Transverse colon (tissue), 4 donors: ENCODE measurements at regions not wholly inside any gene's neighbourhood (a gene's known extent, or its start where the extent isn't known, plus 50 kb on each side); places are given as distances from the start of the nearest gene placed in this dataset.

ENCODE experiments used
- DNase-seq: peaks from one replicate; pipeline ENCODE4 v3.0.0-alpha.2; 2019
- H3K27ac ChIP-seq, 4 donors: fragments of 200-600 bp; sonication (generic); 2 replicates each; pipeline ENCODE4 v1.5.1; 2016 to 2018; ENCODE audit warnings: inconsistent platforms in 4 of 4
- H3K27me3 ChIP-seq: fragments of 200-600 bp; sonication (generic); 2 replicates; pipeline ENCODE4 v1.5.1; 2017; ENCODE audit warnings: inconsistent platforms
- H3K36me3 ChIP-seq, 4 donors: fragments of 200-600 bp; sonication (generic); 2 replicates each; pipeline ENCODE4 v1.5.1; 2017 to 2019; ENCODE audit warnings: inconsistent platforms in 4 of 4
- H3K4me1 ChIP-seq, 4 donors: fragments of 200-600 bp; sonication (generic); 2 replicates each; pipeline ENCODE4 v1.5.1; 2017 to 2020; ENCODE audit warnings: inconsistent platforms in 4 of 4
- H3K4me3 ChIP-seq, 4 donors: fragments of 200-600 bp; sonication (generic); 1 replicate in 1 of 4; 2 replicates in 3 of 4; pipeline versions ENCODE4 v1.5.1 to v1.6.1; 2017 to 2019; ENCODE audit warnings: inconsistent platforms in 4 of 4
- H3K9me3 ChIP-seq, 2 donors: fragments of 200-600 bp; sonication (generic); 2 replicates each; pipeline ENCODE4 v1.5.1; 2017 to 2019; ENCODE audit warnings: inconsistent platforms in 2 of 2
- CTCF ChIP-seq, 5 experiments: fragments of 200-600 bp in 3 of 5; fragments of 450-650 bp in 2 of 5; sonication (generic) in 3 of 5; IDR thresholded peaks; 1 replicate in 2 of 5; 2 replicates in 3 of 5; pipeline ENCODE4 v1.5.1; 2016 to 2017; ENCODE audit warnings: antibody characterized with exemption in 5 of 5, inconsistent platforms in 3 of 5, mild to moderate bottlenecking in 2 of 5, moderate library complexity in 1 of 5
- EP300 ChIP-seq: sonication (generic); formaldehyde crosslinking; IDR thresholded peaks from one replicate; pipeline ENCODE4 v1.6.1; 2017; ENCODE audit warnings: antibody characterized with exemption, low read depth
- POLR2A ChIP-seq: fragments of 450-650 bp; IDR thresholded peaks from one replicate; pipeline ENCODE4 v1.6.1; 2016; ENCODE audit warnings: antibody characterized with exemption, mild to moderate bottlenecking, moderate library complexity
- POLR2AphosphoS5 ChIP-seq, 3 donors: sonication (generic); formaldehyde crosslinking; IDR thresholded peaks; one replicate each; pipeline ENCODE4 v1.6.1; 2016; ENCODE audit warnings: antibody characterized with exemption in 3 of 3
- WGBS, 2 donors: methylation state at CpG; one replicate each; pipeline ENCODE4 v1.1.5; 2018; ENCODE audit warnings: low coverage in 1 of 2; 5-methylcytosine and 5-hydroxymethylcytosine counted together
- in situ Hi-C, 4 donors: fragments of 200-750 bp; cut with MboI; loops; one replicate each; pipeline versions ENCODE4 v1.15.0 to v1.15.1; 2017; ENCODE audit warnings: low sequenced_read_pairs in 3 of 4, low pct_ligation_motif_present in 1 of 4, low pct_unique_long_range_greater_than_20kb in 1 of 4
- intact Hi-C: fragments of 100-400 bp; cut with DNase I; formaldehyde crosslinking; loops from one replicate; pipeline ENCODE4 v1.15.1; 2023; ENCODE audit warnings: low total_unique reads

GRCh38 chr12:61869796-61870195 lies 390.4 kb upstream of the USP15 start:
- no peak for DNase-seq
- in situ Hi-C loops: no loop called here
- Histone ChIP-seq H3K9me3 (no peaks in the 10 kb centered on the region), H3K27ac (no peak overlapping the region), H3K4me3 (no peak overlapping the region), H3K4me1 (no peaks in the 10 kb centered on the region), H3K27me3 (no peaks in the 10 kb centered on the region), H3K36me3 (no peaks in the 10 kb centered on the region)
- intact Hi-C loops: no loop called here
- no peak for TF ChIP-seq POLR2AphosphoS5 (IDR thresholded peaks at IDR 0.05)
- TF ChIP-seq CTCF (IDR thresholded peaks at IDR 0.05): no peak
- TF ChIP-seq EP300: no peak
- no peak for TF ChIP-seq POLR2A
- WGBS, 2 donors: 80 to 94% methylated on average over 1 to 2 of the region's 2 CpGs

- TF ChIP-seq POLR2A: no peak
- no peak for TF ChIP-seq POLR2AphosphoS5 (IDR thresholded peaks at IDR 0.05)
- no peak for TF ChIP-seq CTCF (IDR thresholded peaks at IDR 0.05)
- no peak for TF ChIP-seq EP300
These were observed 389.3 kb upstream of the USP15 start for GRCh38 chr12:61870658-61871484.

GRCh38 chr12:61871485-61871810 lies 388.8 kb upstream of the USP15 start:
- no peak for DNase-seq
- H3K27ac ChIP-seq: no peak overlapping the region
- intact Hi-C loops (no loop called here), in situ Hi-C loops (no loop called here)
- no peaks in the 10 kb centered on the region for H3K27me3 ChIP-seq
- no peaks in the 10 kb centered on the region for H3K4me1 ChIP-seq
- 73 to 86% methylated on average over 5 of the region's 5 CpGs for WGBS, 2 donors
- no peak overlapping the region for H3K4me3 ChIP-seq
- no peaks in the 10 kb centered on the region for H3K9me3 ChIP-seq
- no peaks in the 10 kb centered on the region for H3K36me3 ChIP-seq
- TF ChIP-seq POLR2A (no peak), EP300 (no peak)

More at GRCh38 chr12:61870658-61871484, 389.3 kb upstream of the USP15 start:
- H3K4me1 ChIP-seq: no peaks in the 10 kb centered on the region
- intact Hi-C loops: no loop called here
- H3K9me3 ChIP-seq: no peaks in the 10 kb centered on the region
- no peak overlapping the region for H3K27ac ChIP-seq
- DNase-seq: no peak
- H3K4me3 ChIP-seq: no peak overlapping the region
- WGBS, 2 donors: 56 to 77% methylated on average over 3 of the region's 3 CpGs
- no peaks in the 10 kb centered on the region for H3K36me3 ChIP-seq
- in situ Hi-C loops: no loop called here
- no peaks in the 10 kb centered on the region for H3K27me3 ChIP-seq

- H3K36me3 ChIP-seq: no peaks in the 10 kb centered on the region
- no peak overlapping the region for H3K4me3 ChIP-seq
- TF ChIP-seq EP300 (no peak), CTCF (IDR thresholded peaks at IDR 0.05) (no peak), POLR2AphosphoS5 (IDR thresholded peaks at IDR 0.05) (no peak), POLR2A (no peak)
- no peaks in the 10 kb centered on the region for H3K27me3 ChIP-seq
- intact Hi-C loops (no loop called here), in situ Hi-C loops (no loop called here)
- WGBS, 2 donors: 77 to 79% methylated on average over 4 to 9 of the region's 9 CpGs
- no peaks in the 10 kb centered on the region for H3K9me3 ChIP-seq
- no peak for DNase-seq
- H3K4me1 ChIP-seq: no peaks in the 10 kb centered on the region
- H3K27ac ChIP-seq: no peak overlapping the region
These were observed 381.0 kb upstream of the USP15 start for GRCh38 chr12:61879229-61879628.

- Histone ChIP-seq H3K36me3 (no peaks in the 10 kb centered on the region), H3K4me1 (no peaks in the 10 kb centered on the region), H3K4me3 (no peak overlapping the region), H3K27ac (no peak overlapping the region), H3K9me3 (no peaks in the 10 kb centered on the region), H3K27me3 (no peaks in the 10 kb centered on the region)
- in situ Hi-C loops: no loop called here
- no peak for TF ChIP-seq POLR2AphosphoS5 (IDR thresholded peaks at IDR 0.05)
- no peak for TF ChIP-seq CTCF (IDR thresholded peaks at IDR 0.05)
- TF ChIP-seq POLR2A: no peak
- no peak for TF ChIP-seq EP300
- intact Hi-C loops: no loop called here
- 80% methylated on average over 7 of the region's 7 CpGs; no CpG with 5 or more reads in 1 of the 2 donors for WGBS, 2 donors
- no peak for DNase-seq
These were observed 380.0 kb upstream of the USP15 start for GRCh38 chr12:61880186-61880585.
